WTC11 (cell line): ENCODE measurements at regions not wholly inside any gene's neighbourhood (a gene's known extent, or its start where the extent isn't known, plus 50 kb on each side); places are given as distances from the start of the nearest gene placed in this dataset.

ENCODE experiments used
- ATAC-seq: fragments of 200-7000 bp; cut with Tn5 transposase; 2 replicates; pipeline ENCODE4 v1.10.0; 2021; ENCODE audit warnings: mild to moderate bottlenecking, moderate library complexity
- CTCF ChIA-PET: fragments of 300-600 bp; sonication (Branson Sonifier 250); formaldehyde crosslinking; loops from one replicate; lab custom pipeline; 2021; ENCODE audit warnings: antibody characterized with exemption; lab: Charles Lee
- POLR2A ChIA-PET: fragments of 350-600 bp; sonication (Branson Sonifier 250); formaldehyde crosslinking; loops from one replicate; lab custom pipeline; 2021; ENCODE audit warnings: antibody characterized with exemption; lab: Charles Lee
- DNase-seq: peaks from one replicate; pipeline ENCODE4 v3.0.0; 2021; ENCODE audit warnings: low spot score
- H3K27ac Mint-ChIP-seq: 2 replicates; pipeline ENCODE4 v1.8.0; 2021; ENCODE audit warnings: mixed read lengths
- H3K27me3 Mint-ChIP-seq: 2 replicates; pipeline ENCODE4 v1.8.0; 2021; ENCODE audit warnings: low read depth, mild to moderate bottlenecking, moderate library complexity, mixed read lengths
- H3K36me3 Mint-ChIP-seq: 2 replicates; pipeline ENCODE4 v1.8.0; 2021; ENCODE audit warnings: mixed read lengths
- H3K4me1 Mint-ChIP-seq: 2 replicates; pipeline ENCODE4 v1.8.0; 2022; ENCODE audit warnings: mixed read lengths
- H3K4me3 Mint-ChIP-seq: 2 replicates; pipeline ENCODE4 v1.8.0; 2021; ENCODE audit warnings: mild to moderate bottlenecking, moderate library complexity, mixed read lengths
- H3K9me3 Mint-ChIP-seq: 2 replicates; pipeline ENCODE4 v1.8.0; 2021; ENCODE audit warnings: mixed read lengths
- ELF4 ChIP-seq: sonication (generic); formaldehyde crosslinking; IDR thresholded peaks from 2 replicates; pipeline ENCODE4 v1.8.1; 2022; ENCODE audit warnings: low read depth, mild to moderate bottlenecking, moderate library complexity, missing genetic modification reagents
- EMX1 ChIP-seq: fragments of 250-450 bp; sonication (Bioruptor Pico); IDR thresholded peaks from 2 replicates; pipeline ENCODE4 v1.8.0; 2021; ENCODE audit warnings: mild to moderate bottlenecking
- GRHL2 ChIP-seq: fragments of 250-450 bp; sonication (Bioruptor Pico); IDR thresholded peaks from 2 replicates; pipeline ENCODE4 v1.8.0; 2022; ENCODE audit warnings: mild to moderate bottlenecking, moderate library complexity; ENCODE audit not compliant: insufficient replicate concordance, severe bottlenecking
- HMGA2 ChIP-seq: fragments of 250-450 bp; sonication (Bioruptor Pico); IDR thresholded peaks from 2 replicates; pipeline ENCODE4 v1.4.0; 2021; ENCODE audit warnings: mild to moderate bottlenecking, moderate library complexity
- IRF2 ChIP-seq: sonication (generic); formaldehyde crosslinking; IDR thresholded peaks from 2 replicates; pipeline ENCODE4 v1.8.0; 2022; ENCODE audit warnings: low read depth, missing genetic modification reagents, borderline replicate concordance
- NFATC4 ChIP-seq: fragments of 250-450 bp; sonication (Bioruptor Pico); IDR thresholded peaks from 2 replicates; pipeline ENCODE4 v1.9.0; 2021; ENCODE audit warnings: mild to moderate bottlenecking
- SMAD3 ChIP-seq: sonication (generic); formaldehyde crosslinking; IDR thresholded peaks from 2 replicates; pipeline ENCODE4 v1.8.0; 2022; ENCODE audit warnings: missing genetic modification reagents, mild to moderate bottlenecking, borderline replicate concordance
- ZBTB21 ChIP-seq: sonication (generic); formaldehyde crosslinking; IDR thresholded peaks from 2 replicates; pipeline ENCODE4 v1.8.1; 2023; ENCODE audit warnings: mild to moderate bottlenecking, missing genetic modification reagents, borderline replicate concordance
- ZNF121 ChIP-seq: sonication (generic); formaldehyde crosslinking; IDR thresholded peaks from 2 replicates; pipeline ENCODE4 v1.8.0; 2023; ENCODE audit warnings: missing genetic modification reagents
- ZNF232 ChIP-seq: sonication (generic); formaldehyde crosslinking; IDR thresholded peaks from 2 replicates; pipeline ENCODE4 v1.8.0; 2022; ENCODE audit warnings: mild to moderate bottlenecking, missing genetic modification reagents
- ZNF416 ChIP-seq: fragments of 250-450 bp; sonication (Bioruptor Pico); IDR thresholded peaks from 2 replicates; pipeline ENCODE4 v1.9.0; 2021; ENCODE audit warnings: mild to moderate bottlenecking, inconsistent platforms
- ZNF423 ChIP-seq: fragments of 250-450 bp; sonication (Bioruptor Pico); IDR thresholded peaks from 2 replicates; pipeline ENCODE4 v2.1.2; 2022; ENCODE audit warnings: mild to moderate bottlenecking, moderate library complexity
- TF ChIP-seq, protein P1 (sequence below): sonication (generic); formaldehyde crosslinking; conservative IDR thresholded peaks from 2 replicates; pipeline ENCODE4 v1.8.1; 2023; ENCODE audit warnings: mild to moderate bottlenecking, low read depth, missing genetic modification reagents, moderate library complexity
- TF ChIP-seq, protein P2 (sequence below): fragments of 200-600 bp; IDR thresholded peaks from 2 replicates; pipeline ENCODE4 v1.8.0; 2022; ENCODE audit warnings: antibody characterized with exemption
- TF ChIP-seq, protein P3 (sequence below): fragments of 250-450 bp; sonication (Bioruptor Pico); IDR thresholded peaks from 2 replicates; pipeline ENCODE4 v1.9.0; 2021; ENCODE audit warnings: mild to moderate bottlenecking
- TF ChIP-seq, protein P4 (sequence below): sonication (generic); formaldehyde crosslinking; IDR thresholded peaks from 2 replicates; pipeline ENCODE4 v1.8.0; 2022; ENCODE audit warnings: mild to moderate bottlenecking, missing genetic modification reagents
- TF ChIP-seq, protein P5 (sequence below): sonication (generic); formaldehyde crosslinking; IDR thresholded peaks from 2 replicates; pipeline ENCODE4 v1.8.1; 2022; ENCODE audit warnings: low read depth, missing genetic modification reagents, borderline replicate concordance
- TF ChIP-seq, protein P6 (sequence below): sonication (generic); formaldehyde crosslinking; IDR thresholded peaks from 2 replicates; pipeline ENCODE4 v1.8.1; 2023; ENCODE audit warnings: mild to moderate bottlenecking, moderate library complexity, missing genetic modification reagents
- TF ChIP-seq, protein P7 (sequence below): sonication (generic); formaldehyde crosslinking; conservative IDR thresholded peaks from 2 replicates; pipeline ENCODE4 v1.8.1; 2022; ENCODE audit warnings: mild to moderate bottlenecking, missing genetic modification reagents
- TF ChIP-seq, protein P8 (sequence below): sonication (generic); formaldehyde crosslinking; IDR thresholded peaks from 2 replicates; pipeline ENCODE4 v1.8.0; 2022; ENCODE audit warnings: mild to moderate bottlenecking, missing genetic modification reagents
- TF ChIP-seq, protein P9 (sequence below): sonication (generic); formaldehyde crosslinking; IDR thresholded peaks from 2 replicates; pipeline ENCODE4 v1.8.1; 2023; ENCODE audit warnings: mild to moderate bottlenecking, missing genetic modification reagents, moderate library complexity

DNA sequence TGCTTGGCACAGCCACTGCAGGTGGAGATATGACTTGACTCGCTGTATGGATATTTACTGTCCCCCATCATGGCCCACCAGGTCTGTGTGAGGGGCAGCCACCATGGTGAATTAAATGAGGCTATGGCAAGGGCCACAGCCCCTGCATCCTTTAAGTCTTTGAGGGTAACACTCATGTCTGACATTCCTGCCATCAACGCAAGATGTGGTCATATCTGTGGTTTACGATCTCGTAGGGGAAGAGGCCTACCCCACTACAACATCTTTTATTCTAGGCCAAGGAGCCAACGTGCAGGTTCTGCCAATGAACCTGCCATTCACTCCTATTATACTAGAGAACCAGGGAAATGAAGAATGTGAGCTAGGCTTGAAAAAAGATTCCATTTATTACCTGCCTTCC is 381.6 kb upstream of the ID2 start:
- Mint-ChIP-seq H3K9me3 (peaks cover 45% of the 10 kb centered on the region), H3K4me1 (peaks cover 10% of the 10 kb centered on the region; the same call in 1 of the 2 replicates), H3K4me3 (no peak overlapping the region), H3K27me3 (no peaks in the 10 kb centered on the region), H3K36me3 (no peaks in the 10 kb centered on the region), H3K27ac (no peak overlapping the region)
- TF ChIP-seq ZNF232 (CRISPR knock-in tag) (no peak), ELF4 (CRISPR knock-in tag) (no peak), EMX1 (CRISPR knock-in tag) (no peak), ZNF416 (no peak), HMGA2 (CRISPR knock-in tag) (no peak), SMAD3 (CRISPR knock-in tag) (no peak), ZNF121 (CRISPR knock-in tag) (no peak)
- TF ChIP-seq, protein P1, sequence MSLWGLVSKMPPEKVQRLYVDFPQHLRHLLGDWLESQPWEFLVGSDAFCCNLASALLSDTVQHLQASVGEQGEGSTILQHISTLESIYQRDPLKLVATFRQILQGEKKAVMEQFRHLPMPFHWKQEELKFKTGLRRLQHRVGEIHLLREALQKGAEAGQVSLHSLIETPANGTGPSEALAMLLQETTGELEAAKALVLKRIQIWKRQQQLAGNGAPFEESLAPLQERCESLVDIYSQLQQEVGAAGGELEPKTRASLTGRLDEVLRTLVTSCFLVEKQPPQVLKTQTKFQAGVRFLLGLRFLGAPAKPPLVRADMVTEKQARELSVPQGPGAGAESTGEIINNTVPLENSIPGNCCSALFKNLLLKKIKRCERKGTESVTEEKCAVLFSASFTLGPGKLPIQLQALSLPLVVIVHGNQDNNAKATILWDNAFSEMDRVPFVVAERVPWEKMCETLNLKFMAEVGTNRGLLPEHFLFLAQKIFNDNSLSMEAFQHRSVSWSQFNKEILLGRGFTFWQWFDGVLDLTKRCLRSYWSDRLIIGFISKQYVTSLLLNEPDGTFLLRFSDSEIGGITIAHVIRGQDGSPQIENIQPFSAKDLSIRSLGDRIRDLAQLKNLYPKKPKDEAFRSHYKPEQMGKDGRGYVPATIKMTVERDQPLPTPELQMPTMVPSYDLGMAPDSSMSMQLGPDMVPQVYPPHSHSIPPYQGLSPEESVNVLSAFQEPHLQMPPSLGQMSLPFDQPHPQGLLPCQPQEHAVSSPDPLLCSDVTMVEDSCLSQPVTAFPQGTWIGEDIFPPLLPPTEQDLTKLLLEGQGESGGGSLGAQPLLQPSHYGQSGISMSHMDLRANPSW (CRISPR knock-in tag), result no peak
- CTCF ChIA-PET, result no interaction called here
- ATAC-seq (no peak), DNase-seq (no peak)
- POLR2A ChIA-PET, result interaction anchor here (0.9 kb wide), 1 partner anchor 133 kb away, joined by 6 read pairs; no protein-coding TSS in a partner anchor

DNA sequence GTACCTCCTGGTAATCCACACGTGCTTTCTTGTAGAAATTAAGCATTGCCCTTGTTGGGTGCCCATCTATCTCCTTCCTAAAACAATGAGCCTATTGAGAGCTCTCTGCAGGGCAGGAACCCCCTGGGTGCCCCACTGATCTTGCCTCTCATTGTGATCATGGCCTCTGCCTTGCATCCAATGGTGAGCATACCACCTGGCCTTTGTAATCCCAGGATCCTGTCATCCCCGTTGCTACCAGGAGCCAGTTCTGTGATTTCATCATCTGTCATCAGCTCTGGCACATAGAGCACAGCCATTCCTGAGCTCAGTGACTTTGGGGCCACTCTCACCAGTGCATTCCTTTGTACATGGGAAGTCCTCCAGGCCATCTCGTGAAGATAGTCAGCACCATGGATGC is 381.0 kb upstream of the ID2 start:
- DNase-seq, result no peak
- Mint-ChIP-seq H3K9me3 (peaks cover 45% of the 10 kb centered on the region), H3K36me3 (no peaks in the 10 kb centered on the region), H3K4me3 (no peak overlapping the region), H3K27ac (no peak overlapping the region), H3K27me3 (no peaks in the 10 kb centered on the region), H3K4me1 (peaks cover 10% of the 10 kb centered on the region; the same call in 1 of the 2 replicates)
- POLR2A ChIA-PET, result interaction anchor here (0.9 kb wide), 1 partner anchor 132 kb away, joined by 6 read pairs; no protein-coding TSS in a partner anchor
- no peak for ATAC-seq
- TF ChIP-seq ZBTB21 (CRISPR knock-in tag) (no peak), ZNF423 (CRISPR knock-in tag) (peak; percentile 92)
- CTCF ChIA-PET, result interaction anchor here (0.9 kb wide), 1 partner anchor 168 kb away, joined by 3 read pairs; no protein-coding TSS in a partner anchor

DNA sequence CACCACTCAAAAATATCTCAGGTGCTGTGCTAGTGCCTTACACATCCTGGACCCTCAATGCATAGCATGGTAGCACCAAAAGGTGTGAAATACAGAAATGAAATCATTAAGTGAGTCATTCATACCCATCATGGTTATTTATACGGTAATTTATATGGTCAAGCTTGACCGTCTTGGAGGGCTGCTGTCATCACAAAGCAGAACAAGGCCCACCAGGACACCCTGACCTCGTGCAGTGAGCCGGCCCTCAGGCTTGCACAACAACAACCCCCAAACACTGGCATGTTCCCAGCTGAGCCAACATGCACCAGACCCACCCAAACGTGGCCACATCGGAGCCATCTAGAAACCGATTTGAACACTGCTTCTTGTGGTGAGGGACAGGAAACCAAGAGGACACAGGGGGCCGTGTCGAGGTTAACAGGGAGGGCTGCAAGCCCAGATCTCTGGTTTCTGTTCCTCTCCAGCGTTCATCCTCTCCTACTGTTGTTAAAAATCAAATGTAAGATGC is 378.5 kb upstream of the ID2 start:
- CTCF ChIA-PET, result interaction anchor here (0.6 kb wide), 1 partner anchor 280 kb away, joined by 4 read pairs; no protein-coding TSS in a partner anchor
- Mint-ChIP-seq H3K4me3 (no peak overlapping the region), H3K9me3 (peaks cover 35% of the 10 kb centered on the region), H3K4me1 (peaks cover 15% of the 10 kb centered on the region), H3K27me3 (no peaks in the 10 kb centered on the region), H3K27ac (no peak overlapping the region), H3K36me3 (no peaks in the 10 kb centered on the region)
- DNase-seq, result peak; percentile 19
- POLR2A ChIA-PET, result no interaction called here
- ATAC-seq, result no peak
- TF ChIP-seq EMX1 (CRISPR knock-in tag), result no peak
- TF ChIP-seq NFATC4 (CRISPR knock-in tag), result no peak
- TF ChIP-seq, protein P2, sequence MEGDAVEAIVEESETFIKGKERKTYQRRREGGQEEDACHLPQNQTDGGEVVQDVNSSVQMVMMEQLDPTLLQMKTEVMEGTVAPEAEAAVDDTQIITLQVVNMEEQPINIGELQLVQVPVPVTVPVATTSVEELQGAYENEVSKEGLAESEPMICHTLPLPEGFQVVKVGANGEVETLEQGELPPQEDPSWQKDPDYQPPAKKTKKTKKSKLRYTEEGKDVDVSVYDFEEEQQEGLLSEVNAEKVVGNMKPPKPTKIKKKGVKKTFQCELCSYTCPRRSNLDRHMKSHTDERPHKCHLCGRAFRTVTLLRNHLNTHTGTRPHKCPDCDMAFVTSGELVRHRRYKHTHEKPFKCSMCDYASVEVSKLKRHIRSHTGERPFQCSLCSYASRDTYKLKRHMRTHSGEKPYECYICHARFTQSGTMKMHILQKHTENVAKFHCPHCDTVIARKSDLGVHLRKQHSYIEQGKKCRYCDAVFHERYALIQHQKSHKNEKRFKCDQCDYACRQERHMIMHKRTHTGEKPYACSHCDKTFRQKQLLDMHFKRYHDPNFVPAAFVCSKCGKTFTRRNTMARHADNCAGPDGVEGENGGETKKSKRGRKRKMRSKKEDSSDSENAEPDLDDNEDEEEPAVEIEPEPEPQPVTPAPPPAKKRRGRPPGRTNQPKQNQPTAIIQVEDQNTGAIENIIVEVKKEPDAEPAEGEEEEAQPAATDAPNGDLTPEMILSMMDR, result no peak
- TF ChIP-seq, protein P3, sequence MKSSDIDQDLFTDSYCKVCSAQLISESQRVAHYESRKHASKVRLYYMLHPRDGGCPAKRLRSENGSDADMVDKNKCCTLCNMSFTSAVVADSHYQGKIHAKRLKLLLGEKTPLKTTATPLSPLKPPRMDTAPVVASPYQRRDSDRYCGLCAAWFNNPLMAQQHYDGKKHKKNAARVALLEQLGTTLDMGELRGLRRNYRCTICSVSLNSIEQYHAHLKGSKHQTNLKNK (CRISPR knock-in tag), result no peak
- TF ChIP-seq GRHL2, result no peak
- TF ChIP-seq, protein P4, sequence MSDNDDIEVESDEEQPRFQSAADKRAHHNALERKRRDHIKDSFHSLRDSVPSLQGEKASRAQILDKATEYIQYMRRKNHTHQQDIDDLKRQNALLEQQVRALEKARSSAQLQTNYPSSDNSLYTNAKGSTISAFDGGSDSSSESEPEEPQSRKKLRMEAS (CRISPR knock-in tag), result no peak
- no peak for TF ChIP-seq IRF2 (CRISPR knock-in tag)
- TF ChIP-seq, protein P5, sequence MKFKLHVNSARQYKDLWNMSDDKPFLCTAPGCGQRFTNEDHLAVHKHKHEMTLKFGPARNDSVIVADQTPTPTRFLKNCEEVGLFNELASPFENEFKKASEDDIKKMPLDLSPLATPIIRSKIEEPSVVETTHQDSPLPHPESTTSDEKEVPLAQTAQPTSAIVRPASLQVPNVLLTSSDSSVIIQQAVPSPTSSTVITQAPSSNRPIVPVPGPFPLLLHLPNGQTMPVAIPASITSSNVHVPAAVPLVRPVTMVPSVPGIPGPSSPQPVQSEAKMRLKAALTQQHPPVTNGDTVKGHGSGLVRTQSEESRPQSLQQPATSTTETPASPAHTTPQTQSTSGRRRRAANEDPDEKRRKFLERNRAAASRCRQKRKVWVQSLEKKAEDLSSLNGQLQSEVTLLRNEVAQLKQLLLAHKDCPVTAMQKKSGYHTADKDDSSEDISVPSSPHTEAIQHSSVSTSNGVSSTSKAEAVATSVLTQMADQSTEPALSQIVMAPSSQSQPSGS (CRISPR knock-in tag), result no peak
- TF ChIP-seq, protein P6, sequence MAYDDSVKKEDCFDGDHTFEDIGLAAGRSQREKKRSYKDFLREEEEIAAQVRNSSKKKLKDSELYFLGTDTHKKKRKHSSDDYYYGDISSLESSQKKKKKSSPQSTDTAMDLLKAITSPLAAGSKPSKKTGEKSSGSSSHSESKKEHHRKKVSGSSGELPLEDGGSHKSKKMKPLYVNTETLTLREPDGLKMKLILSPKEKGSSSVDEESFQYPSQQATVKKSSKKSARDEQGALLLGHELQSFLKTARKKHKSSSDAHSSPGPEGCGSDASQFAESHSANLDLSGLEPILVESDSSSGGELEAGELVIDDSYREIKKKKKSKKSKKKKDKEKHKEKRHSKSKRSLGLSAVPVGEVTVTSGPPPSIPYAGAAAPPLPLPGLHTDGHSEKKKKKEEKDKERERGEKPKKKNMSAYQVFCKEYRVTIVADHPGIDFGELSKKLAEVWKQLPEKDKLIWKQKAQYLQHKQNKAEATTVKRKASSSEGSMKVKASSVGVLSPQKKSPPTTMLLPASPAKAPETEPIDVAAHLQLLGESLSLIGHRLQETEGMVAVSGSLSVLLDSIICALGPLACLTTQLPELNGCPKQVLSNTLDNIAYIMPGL (CRISPR knock-in tag), result no peak
- TF ChIP-seq, protein P7, sequence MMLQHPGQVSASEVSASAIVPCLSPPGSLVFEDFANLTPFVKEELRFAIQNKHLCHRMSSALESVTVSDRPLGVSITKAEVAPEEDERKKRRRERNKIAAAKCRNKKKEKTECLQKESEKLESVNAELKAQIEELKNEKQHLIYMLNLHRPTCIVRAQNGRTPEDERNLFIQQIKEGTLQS (CRISPR knock-in tag), result no peak
- TF ChIP-seq, protein P8, sequence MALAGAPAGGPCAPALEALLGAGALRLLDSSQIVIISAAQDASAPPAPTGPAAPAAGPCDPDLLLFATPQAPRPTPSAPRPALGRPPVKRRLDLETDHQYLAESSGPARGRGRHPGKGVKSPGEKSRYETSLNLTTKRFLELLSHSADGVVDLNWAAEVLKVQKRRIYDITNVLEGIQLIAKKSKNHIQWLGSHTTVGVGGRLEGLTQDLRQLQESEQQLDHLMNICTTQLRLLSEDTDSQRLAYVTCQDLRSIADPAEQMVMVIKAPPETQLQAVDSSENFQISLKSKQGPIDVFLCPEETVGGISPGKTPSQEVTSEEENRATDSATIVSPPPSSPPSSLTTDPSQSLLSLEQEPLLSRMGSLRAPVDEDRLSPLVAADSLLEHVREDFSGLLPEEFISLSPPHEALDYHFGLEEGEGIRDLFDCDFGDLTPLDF, result no peak
- no peak for TF ChIP-seq ZNF423 (CRISPR knock-in tag)
- TF ChIP-seq, protein P9, sequence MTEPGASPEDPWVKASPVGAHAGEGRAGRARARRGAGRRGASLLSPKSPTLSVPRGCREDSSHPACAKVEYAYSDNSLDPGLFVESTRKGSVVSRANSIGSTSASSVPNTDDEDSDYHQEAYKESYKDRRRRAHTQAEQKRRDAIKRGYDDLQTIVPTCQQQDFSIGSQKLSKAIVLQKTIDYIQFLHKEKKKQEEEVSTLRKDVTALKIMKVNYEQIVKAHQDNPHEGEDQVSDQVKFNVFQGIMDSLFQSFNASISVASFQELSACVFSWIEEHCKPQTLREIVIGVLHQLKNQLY (CRISPR knock-in tag), result no peak
